Dedifferentiated amniotic fluid mesenchymal stem cell (primary cell): ENCODE measurements at regions not wholly inside any gene's neighbourhood (a gene's known extent, or its start where the extent isn't known, plus 50 kb on each side); places are given as distances from the start of the nearest gene placed in this dataset.

Source experiments
- DNase-seq: peaks from one replicate; pipeline ENCODE4 v3.0.0-alpha.2; 2016; ENCODE audit errors: extremely low spot score

DNA sequence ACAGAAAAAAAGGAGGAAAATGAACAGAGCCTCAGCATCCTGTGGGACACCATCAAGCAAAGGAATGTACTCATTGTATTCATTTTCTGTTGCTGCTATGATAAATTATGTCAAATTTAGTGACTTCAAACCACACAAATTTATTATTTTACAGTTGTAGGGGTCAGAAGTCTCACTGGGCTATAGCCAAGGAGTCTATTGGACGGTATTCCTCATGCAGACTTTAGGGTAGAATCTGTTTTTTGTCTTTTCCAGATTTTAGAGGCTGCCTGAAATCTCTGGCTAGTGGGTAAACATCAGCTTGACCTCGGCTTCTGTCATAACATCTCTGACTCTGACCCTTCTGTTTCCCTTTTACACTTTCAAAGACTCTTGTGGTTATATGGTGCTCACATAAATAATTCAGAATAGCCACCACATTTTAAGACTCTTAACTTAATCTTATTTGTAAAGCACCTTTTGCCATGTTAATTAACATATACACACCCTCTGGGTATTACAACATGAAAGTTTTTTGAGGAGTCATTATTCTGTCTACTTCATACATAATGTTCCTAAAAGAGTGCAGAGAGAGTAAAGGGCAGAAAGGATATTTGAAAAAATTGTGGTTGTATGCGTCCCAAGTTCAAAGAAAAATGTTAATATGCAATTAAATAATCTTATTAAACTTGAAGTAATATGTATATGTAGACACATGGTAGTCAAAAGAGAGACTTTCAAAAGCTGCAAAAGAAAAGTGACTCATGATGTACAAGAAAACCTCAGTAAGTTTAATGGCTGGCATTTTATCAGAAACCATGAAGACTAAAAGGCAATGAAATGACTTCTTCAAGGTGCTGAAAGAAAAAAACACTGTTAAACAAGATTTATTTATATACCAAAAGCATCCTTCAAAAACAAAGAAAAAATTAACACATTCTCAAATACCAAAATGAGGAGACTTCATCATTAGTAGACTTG lies 70.8 kb upstream of the MEOX2 start:
- no peak for DNase-seq

DNA sequence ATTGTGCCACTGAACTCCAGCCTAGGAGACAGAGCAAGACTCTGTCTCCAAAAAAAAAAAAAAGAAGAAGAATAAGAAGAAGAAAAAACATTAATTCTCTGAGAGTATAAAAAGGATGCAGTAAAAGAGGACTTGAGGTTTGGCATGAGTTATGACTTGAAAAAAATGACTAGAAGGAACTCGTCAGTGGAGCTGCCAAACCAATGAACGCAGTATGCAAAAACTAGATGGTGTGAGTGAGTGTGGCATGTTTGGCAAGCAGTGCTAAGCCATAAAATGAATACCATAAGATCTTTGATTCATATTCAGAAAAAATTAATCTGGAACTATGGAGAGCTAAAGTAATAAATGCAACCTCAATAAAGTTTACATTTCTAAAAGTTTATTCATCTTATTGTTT lies 68.6 kb upstream of the MEOX2 start:
- DNase-seq = no peak

DNA sequence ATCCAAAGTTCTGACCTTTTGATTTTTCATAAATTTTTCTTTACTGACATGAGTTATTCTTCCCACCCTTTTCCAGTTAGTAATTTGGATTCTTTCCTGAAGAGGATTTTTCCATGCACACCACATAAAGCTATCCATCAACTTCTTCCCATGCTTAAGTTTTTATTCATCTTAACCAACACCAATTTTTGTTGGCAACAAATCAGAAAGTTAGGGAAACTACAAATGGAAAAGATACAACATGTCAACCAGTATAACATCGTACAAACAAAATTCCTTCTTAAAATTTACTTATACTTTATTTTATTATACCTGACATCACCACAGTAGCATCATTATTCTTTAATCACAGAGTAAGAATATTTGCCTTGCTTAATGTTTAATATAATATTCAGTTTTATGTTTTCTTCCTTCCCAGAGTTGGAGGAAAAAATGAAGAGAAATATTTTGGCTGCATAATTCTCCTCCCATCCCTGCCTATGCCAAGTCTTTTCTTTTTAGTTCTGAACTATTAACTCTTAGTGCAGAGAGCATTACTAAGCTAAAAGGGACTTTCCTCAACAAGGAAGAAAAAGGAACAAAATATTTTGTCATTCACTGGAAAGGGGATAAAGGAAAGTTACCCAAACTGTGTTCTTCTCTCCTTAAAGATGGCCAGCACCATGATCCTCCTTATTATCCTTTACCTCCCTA lies 67.5 kb upstream of the MEOX2 start:
- no peak for DNase-seq

DNA sequence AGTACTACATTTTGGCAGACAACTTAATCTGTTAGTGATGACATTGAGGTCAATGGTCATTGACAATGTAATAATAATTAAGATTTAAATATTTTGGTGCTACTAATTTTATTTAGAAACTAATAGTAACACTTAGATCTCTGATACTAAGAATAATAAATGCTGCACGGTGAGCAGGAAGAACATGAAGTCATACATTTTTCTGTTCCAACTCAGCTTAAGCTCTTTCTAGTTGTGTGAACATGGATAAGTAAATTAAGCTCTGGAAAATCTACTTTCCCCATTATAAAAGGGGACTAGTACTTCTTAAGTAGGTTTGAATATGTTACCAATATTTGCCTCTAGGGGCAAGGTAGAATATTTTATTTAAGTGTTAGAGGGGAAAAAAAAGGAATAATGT lies 65.9 kb upstream of the MEOX2 start:
- DNase-seq = no peak

DNA sequence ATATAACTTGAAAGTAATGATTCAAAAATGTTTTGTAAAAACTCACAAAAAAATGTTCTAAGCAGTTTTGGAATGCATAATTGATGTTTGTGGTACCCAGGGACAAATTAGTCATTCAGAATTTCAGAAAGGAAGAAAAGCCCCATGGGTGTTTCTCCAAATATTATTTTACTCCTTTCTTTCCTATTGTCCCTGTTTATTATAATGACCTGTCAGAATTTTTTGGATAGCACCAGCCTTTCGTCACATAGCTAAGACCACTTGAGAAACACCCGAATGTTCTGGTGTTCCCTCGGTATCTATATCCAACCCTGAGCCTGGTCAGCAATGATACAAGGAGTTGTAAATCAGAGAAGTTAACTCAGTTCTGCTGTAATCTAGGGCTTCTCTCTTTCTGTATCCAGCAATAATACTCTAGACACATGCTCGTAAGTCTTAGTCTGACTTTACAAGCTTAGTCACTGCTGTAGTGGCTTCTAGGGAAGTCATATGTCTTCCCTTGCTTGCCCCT lies 64.8 kb upstream of the MEOX2 start:
- peak; percentile 24 for DNase-seq

GRCh38 chr7:15750727-15751126 lies 64.2 kb upstream of the MEOX2 start:
- no peak for DNase-seq

DNA sequence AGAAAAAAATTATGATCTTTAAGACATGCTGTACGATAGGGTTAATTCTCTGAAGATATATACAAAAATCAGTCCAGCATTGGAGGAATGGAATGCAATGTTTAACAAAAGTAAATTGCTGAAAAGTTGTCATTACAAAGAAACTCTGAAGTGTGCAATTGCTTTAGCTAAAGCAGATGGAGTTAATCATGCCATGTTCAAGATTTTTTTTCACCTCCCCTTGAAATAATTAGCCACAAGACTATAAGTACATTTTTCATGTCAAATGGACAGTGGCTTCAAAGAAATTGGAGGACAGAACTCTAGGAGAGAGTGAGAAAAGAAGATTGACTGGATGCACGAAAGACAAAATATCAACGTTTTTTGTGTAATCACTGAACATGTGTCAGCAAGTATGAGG lies 63.1 kb upstream of the MEOX2 start:
- DNase-seq = no peak

GRCh38 chr7:15747712-15748111 lies 61.2 kb upstream of the MEOX2 start:
- no peak for DNase-seq

GRCh38 chr7:15747301-15747700 lies 60.8 kb upstream of the MEOX2 start:
- DNase-seq = no peak

- no peak for DNase-seq
Measured at GRCh38 chr7:15743926-15744480, 57.5 kb upstream of the MEOX2 start.

DNA sequence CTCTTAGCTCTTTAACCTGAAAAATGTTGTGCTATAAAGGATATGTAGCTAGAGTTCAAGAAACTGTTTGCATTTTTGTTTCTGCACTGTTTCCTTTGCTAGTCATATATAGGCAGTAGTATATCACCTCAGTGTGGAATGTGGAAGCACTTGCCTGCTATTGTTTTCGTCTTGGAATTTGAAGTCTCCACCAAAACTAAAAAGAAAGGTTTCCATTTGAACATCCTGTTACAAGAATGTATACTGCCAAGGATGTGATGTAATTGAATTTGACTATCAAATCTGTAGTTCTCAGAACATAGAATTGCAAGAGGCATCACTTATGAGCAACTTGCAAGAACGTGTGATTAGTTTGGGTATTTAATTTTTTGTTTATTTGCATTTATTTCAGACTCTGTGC lies 51.1 kb upstream of the MEOX2 start:
- DNase-seq = no peak
